Progenitor cell of endocrine pancreas (in vitro differentiated cells): ENCODE measurements at regions not wholly inside any gene's neighbourhood (a gene's known extent, or its start where the extent isn't known, plus 50 kb on each side); places are given as distances from the start of the nearest gene placed in this dataset.

Experiments used
- DNase-seq: peaks from one replicate; pipeline ENCODE4 v3.0.0; 2021; ENCODE audit warnings: low spot score; ENCODE audit not compliant: unreplicated experiment
- H3K27ac Mint-ChIP-seq: 2 replicates; pipeline ENCODE4 v1.8.0; 2021; ENCODE audit warnings: mild to moderate bottlenecking, moderate library complexity, mixed read lengths
- H3K27me3 Mint-ChIP-seq: 2 replicates; pipeline ENCODE4 v1.8.0; 2021; ENCODE audit warnings: mixed read lengths
- H3K36me3 Mint-ChIP-seq: 2 replicates; pipeline ENCODE4 v1.8.0; 2022; ENCODE audit warnings: mixed read lengths; ENCODE audit not compliant: insufficient read depth
- H3K4me1 Mint-ChIP-seq: 2 replicates; pipeline ENCODE4 v1.8.0; 2021; ENCODE audit warnings: low read depth, mixed read lengths
- H3K4me3 Mint-ChIP-seq: 2 replicates; pipeline ENCODE4 v1.8.0; 2021; ENCODE audit warnings: low read depth, mild to moderate bottlenecking, moderate library complexity, mixed read lengths
- H3K9me3 Mint-ChIP-seq: 2 replicates; pipeline ENCODE4 v1.8.0; 2021; ENCODE audit warnings: low read depth, mixed read lengths
- CTCF ChIP-seq: fragments of 200-600 bp; sonication (generic); IDR thresholded peaks from one replicate; pipeline ENCODE4 v1.5.0; 2021; ENCODE audit warnings: antibody characterized with exemption, mild to moderate bottlenecking; ENCODE audit not compliant: unreplicated experiment

- Mint-ChIP-seq H3K36me3 (no peaks in the 10 kb centered on the region), H3K4me3 (no peak overlapping the region), H3K27ac (no peak overlapping the region), H3K4me1 (peaks cover 1% of the 10 kb centered on the region), H3K27me3 (no peaks in the 10 kb centered on the region), H3K9me3 (peaks cover 5% of the 10 kb centered on the region)
- TF ChIP-seq CTCF, result no peak
- no peak for DNase-seq
Measured at GRCh38 chr20:55557191-55557590, 448.1 kb downstream of the CBLN4 start.

GRCh38 chr20:55555075-55555650, 450.2 kb downstream of the CBLN4 start:
- Mint-ChIP-seq H3K4me1 (peaks cover 1% of the 10 kb centered on the region), H3K27me3 (no peaks in the 10 kb centered on the region), H3K9me3 (peaks cover 5% of the 10 kb centered on the region), H3K36me3 (no peaks in the 10 kb centered on the region), H3K4me3 (no peak overlapping the region), H3K27ac (no peak overlapping the region)
- no peak for DNase-seq
- TF ChIP-seq CTCF, result no peak

GRCh38 chr20:55544638-55545037, 460.7 kb downstream of the CBLN4 start:
- no peaks in the 10 kb centered on the region for H3K4me1 Mint-ChIP-seq
- H3K27me3 Mint-ChIP-seq, result peaks cover 2% of the 10 kb centered on the region
- H3K9me3 Mint-ChIP-seq, result no peaks in the 10 kb centered on the region
- H3K36me3 Mint-ChIP-seq, result no peaks in the 10 kb centered on the region
- no peak overlapping the region for H3K27ac Mint-ChIP-seq
- H3K4me3 Mint-ChIP-seq, result no peak overlapping the region
- no peak for TF ChIP-seq CTCF
- DNase-seq, result no peak

GRCh38 chr20:55540486-55540885, 464.8 kb downstream of the CBLN4 start:
- H3K4me1 Mint-ChIP-seq, result peaks cover 2% of the 10 kb centered on the region
- H3K4me3 Mint-ChIP-seq, result no peak overlapping the region
- no peak for TF ChIP-seq CTCF
- peaks cover 2% of the 10 kb centered on the region for H3K27me3 Mint-ChIP-seq
- H3K27ac Mint-ChIP-seq, result no peak overlapping the region
- H3K9me3 Mint-ChIP-seq, result no peaks in the 10 kb centered on the region
- DNase-seq, result no peak
- no peaks in the 10 kb centered on the region for H3K36me3 Mint-ChIP-seq

- Mint-ChIP-seq H3K9me3 (no peaks in the 10 kb centered on the region), H3K27ac (no peak overlapping the region), H3K27me3 (no peaks in the 10 kb centered on the region), H3K4me1 (peaks cover 2% of the 10 kb centered on the region), H3K4me3 (no peak overlapping the region), H3K36me3 (no peaks in the 10 kb centered on the region)
- no peak for DNase-seq
- TF ChIP-seq CTCF, result no peak
Measured at GRCh38 chr20:55540013-55540412, 465.3 kb downstream of the CBLN4 start.
